AML-193 (cell line): ENCODE measurements at regions not wholly inside any gene's neighbourhood (a gene's known extent, or its start where the extent isn't known, plus 50 kb on each side); places are given as distances from the start of the nearest gene placed in this dataset.

Experiments used
- DNase-seq, 2 experiments: peaks; one replicate each; lab custom pipeline; 2025; lab: John Stamatoyannopoulos, UW

DNA sequence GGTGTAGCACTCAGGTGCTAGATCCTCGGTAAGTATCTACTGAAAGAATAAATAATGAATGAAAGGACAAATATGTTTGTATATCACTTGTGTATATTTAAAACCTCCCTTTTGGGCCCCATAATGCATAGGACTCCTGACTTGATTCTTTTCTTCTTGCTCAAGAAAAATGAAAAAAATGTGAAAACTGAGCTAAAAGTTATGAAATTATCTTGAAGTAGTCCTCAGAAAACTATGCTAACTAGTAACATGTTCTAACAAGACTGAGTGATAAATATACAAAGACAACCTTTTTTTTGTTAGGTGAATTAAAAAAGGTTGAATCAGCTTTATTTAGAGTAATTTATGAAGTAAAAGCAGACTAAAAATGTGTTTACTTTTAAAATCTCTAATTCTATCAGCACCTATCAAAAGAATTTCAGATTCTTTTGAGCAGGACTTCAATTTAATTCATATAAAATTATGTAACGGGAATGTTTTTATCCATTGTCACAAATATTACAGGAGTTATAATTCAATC lies 247.8 kb upstream of the JAG1 start:
- DNase-seq = no peak

DNA sequence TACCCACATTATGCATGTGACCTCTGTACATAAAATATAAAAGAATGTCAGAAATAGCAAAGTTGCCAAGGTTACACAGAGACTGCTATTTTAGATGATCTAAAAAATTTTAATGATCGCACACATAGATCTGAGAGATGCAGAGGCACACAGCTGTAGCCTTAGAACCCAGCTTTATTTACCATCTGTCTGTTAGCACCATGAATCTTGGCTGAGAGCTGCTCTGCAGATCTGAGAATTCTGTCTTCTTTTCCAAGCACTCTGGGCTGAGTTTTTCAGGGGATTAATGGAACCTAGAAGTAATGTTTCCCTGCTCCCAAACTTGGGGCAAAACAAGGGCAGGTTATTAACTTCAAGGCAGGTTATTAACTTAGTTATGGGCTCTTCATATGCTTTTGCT lies 248.7 kb upstream of the JAG1 start:
- DNase-seq = no peak

GRCh38 chr20:10922941-10923340 lies 249.1 kb upstream of the JAG1 start:
- DNase-seq = no peak

GRCh38 chr20:10924644-10925201 lies 250.9 kb upstream of the JAG1 start:
- no peak for DNase-seq

DNA sequence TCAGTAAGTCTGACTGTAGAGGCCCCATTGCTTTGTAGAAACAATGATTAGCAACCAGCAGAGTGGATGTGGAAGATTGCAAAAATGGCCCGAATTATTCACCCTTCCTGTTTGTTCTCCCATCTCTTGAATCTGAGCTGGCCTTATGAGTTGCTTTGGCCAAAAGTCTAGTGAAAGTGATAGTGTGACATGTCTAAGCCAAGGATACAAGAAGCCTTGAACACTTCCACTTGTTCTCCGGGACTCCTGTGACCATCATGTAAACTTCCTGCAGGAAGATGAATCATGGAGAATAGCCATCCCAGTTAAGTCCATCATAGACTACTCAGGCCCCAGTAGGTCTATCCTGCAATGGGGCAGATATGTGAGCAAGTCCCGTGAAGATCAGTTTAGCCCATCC lies 252.0 kb upstream of the JAG1 start:
- no peak for DNase-seq

GRCh38 chr20:10927011-10927583 lies 253.3 kb upstream of the JAG1 start:
- no peak for DNase-seq

DNA sequence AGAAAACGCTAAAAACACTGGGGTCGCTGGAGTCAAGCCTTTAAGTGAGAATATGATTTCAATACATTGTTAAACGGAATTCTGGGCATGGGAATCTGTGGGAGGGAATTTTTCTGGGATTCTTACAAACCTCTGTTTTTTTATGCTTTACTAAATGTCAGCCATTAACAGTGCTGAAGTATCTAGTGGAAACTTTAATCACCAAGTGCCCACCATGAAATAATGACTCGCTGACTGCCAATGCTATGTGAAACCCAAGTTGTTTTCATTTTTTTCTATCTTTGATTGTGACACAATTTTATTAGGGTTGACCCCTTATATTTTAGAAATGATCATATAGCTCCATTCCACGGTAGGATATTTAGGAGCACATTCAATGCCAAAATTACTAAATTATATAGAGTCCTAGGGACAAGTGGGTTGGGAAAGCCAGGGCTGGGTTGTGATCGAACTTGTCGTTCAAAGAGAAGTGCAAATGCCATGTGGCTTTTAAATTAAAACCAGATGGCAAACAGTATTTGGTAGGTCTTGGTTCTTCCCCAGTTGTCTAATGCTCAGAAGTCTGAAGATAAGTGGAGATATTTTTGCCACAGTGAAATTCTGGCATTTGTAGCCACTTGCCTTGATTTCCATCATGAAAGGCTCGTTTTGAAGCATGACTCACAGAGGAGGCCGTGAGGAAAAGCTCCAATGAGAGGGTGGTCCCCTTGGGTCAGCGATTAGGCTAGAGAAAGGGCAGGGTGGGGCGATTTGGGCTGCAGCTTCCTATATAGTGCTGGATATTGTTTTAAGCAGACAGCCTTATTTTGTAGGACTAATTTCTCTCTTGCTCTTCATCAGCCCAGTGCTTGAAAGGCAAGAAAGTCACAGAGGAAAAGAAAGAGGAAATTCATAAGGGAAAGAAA lies 254.4 kb upstream of the JAG1 start:
- no peak for DNase-seq

GRCh38 chr20:10928841-10929421 lies 255.1 kb upstream of the JAG1 start:
- no peak for DNase-seq

GRCh38 chr20:10935658-10936402 lies 262.0 kb upstream of the JAG1 start:
- DNase-seq = no peak

GRCh38 chr20:10936786-10937185 lies 263.0 kb upstream of the JAG1 start:
- no peak for DNase-seq

DNA sequence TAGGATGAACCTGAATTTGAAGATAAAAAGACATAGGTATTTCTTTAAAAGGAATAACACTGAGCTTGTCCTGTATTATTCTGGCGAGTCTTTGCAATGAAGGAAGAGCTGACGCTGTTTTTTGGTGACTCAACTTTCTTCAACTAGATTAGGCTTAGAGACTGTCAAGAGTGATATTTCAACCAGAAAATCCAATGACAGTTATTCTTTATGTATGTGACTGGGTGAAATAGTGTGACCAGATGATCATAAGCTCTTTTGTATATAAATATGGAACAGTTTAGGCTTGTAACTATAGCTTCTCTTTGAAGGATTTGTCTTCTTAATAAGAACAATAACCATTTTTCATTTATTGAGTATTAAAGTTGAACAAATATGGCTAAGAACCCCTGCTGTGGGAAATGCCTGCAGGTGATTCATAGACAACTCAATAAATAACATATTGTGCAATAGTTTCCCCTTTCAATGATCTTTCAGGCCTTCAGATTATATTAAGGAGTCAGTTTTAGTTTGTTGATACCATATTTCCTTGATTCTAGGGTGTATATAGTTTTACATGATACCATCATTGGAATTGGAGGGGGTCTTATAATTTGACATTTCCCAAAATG lies 265.6 kb upstream of the JAG1 start:
- DNase-seq = no peak

DNA sequence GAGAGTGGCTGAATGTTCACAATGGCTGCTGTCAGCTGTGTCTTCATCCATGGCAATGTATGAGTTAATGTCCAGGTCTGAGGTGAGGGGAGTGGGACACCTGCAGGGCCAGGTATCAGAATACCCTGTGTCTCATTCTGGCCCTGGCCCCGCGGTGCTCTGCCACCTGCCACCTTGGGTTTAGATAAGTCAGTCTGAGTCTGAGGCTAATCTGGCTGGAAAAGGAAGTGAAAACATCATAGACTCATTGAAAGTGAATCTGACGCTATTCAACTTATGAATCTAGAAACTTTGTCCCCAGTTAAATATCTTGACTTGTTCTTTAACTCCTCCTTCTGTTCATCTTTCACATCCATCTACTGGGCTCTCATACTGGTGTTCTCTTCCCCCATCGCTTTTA lies 267.1 kb upstream of the JAG1 start:
- no peak for DNase-seq

- DNase-seq = no peak
These were observed 270.0 kb upstream of the JAG1 start for GRCh38 chr20:10943686-10944265.

GRCh38 chr20:10946124-10946880 lies 272.5 kb upstream of the JAG1 start:
- no peak for DNase-seq

DNA sequence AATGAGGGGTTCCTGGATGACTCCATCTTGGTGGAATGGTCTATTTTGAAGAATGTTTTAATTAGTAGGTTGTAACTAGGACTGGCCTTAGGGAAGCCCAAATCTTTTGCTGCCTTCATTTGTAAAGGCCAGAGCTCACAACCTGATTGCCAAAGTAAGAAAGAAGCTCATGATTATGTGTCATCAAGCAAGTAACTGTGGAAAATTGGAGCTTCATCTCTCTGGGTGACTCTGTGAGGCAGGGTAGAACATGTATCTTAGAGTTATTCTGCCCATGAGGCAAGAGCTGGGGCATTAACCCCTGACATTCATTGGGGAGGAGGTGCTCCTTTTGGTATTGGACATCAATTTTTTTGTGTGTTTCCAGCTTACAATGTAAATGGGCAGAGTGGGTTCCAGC lies 273.9 kb upstream of the JAG1 start:
- DNase-seq = no peak

GRCh38 chr20:10949930-10950783 lies 276.4 kb upstream of the JAG1 start:
- DNase-seq = no peak

- no peak for DNase-seq
These were observed 277.4 kb upstream of the JAG1 start for GRCh38 chr20:10951216-10951615.

DNA sequence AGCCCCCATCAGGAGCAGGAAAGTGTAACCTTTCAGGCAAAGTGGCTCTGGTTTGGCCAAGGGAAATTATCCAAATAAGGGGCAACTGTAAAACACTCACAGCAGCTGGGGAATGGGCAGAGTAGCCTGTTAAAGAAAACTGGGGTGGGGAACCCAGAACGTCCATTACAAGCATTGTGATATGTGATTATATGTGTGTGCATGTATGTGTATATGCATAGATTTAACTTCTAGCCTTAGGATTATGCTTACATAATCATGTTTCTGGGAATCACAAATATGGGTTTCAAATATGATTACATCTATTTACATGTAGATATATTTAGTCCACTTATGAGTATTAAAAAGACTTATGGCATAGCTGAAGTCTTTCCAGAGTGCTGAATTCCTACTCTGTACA lies 278.1 kb upstream of the JAG1 start:
- no peak for DNase-seq

GRCh38 chr20:10953437-10953836 lies 279.6 kb upstream of the JAG1 start:
- DNase-seq = no peak
